OCI-LY3 (cell line): ENCODE measurements at regions not wholly inside any gene's neighbourhood (a gene's known extent, or its start where the extent isn't known, plus 50 kb on each side); places are given as distances from the start of the nearest gene placed in this dataset.

Experiments used
- CTCF ChIP-seq: fragments of 200-600, 300-600 bp; sonication (generic); IDR thresholded peaks from 2 replicates; pipeline ENCODE4 v1.5.1; 2014; ENCODE audit warnings: antibody characterized with exemption, low read length, low read depth
- EZH2phosphoT487 ChIP-seq: fragments of 200-600 bp; shearing (Covaris generic); IDR thresholded peaks from 2 replicates; pipeline ENCODE4 v1.6.1; 2018; ENCODE audit warnings: antibody characterized with exemption, mixed run types, low read depth

- no peak for TF ChIP-seq CTCF
- TF ChIP-seq EZH2phosphoT487, result no peak
Observed at GRCh38 chr18:75346671-75347070, 80.8 kb downstream of the SMIM21 start.
